ENCODE measurements at regions not wholly inside any gene's neighbourhood (a gene's known extent, or its start where the extent isn't known, plus 50 kb on each side); places are given as distances from the start of the nearest gene placed in this dataset.

DNA sequence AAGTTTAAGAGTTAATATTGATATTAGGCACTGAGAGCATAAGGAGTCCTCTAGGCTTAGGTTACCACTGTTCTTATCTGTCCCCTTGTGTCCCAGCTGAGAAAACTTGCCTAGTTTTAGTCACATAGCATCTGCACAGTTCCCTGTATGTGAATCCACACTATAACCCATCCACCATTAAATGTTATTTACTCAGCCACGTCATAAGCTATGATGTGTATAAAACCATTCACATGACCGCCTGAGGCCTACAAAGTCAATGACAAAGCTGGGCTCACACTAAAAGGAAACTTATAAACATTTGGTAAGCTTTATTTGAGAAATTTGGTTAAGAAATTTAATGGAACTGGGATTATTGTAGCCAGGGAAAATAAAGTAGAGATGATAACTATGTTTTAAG lies 59.2 kb upstream of the TFAP2D start:
- no peak for DNase-seq

DNA sequence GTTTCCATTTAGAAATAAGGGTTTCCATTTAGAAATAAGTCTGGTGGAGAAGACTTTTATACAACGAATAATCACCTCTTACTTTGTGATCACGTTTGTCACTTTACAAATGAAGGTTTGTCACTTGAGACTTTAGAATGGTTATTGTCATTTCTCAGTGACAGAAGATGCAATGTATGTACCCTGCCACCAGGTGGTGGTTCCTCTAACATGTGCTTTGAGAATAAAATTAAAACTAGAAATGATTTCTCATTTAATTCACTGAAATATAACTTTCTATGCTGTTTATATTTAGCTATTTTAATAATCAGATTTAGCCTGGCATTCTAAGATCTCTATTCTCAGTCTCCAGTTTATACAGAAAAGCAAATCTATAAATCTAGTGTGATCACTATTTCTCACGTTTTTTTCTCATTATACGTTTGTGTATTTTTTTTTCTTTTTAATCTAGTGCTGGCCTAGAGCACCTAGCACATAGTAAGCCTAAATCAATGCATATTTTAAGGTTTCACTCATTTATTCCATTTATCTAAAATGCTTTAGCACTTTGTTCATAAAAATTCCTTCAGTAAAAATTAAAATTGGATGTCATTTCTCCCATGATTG lies 57.4 kb upstream of the TFAP2D start:
- DNase-seq, result peak in 1 of 2 donors; percentile 11

DNA sequence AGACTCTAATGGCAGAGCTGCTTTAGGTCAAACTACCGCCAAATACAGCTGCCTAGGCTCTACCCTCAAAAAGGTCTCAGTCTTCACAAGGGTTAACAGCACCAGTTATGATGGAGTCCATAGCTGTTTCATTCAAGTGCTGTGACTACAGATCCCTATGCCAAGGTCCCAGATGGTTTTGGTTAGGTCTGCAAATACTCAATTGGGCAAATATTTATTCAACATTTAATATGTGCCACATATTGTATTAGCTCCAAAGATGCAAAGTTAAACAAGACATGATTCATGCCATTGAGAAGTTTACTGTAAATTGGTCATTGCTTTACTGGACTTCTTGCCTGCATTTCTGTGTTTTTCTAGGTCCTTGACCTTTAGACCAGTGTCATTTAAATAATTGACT lies 55.8 kb upstream of the TFAP2D start:
- no peak for DNase-seq

DNA sequence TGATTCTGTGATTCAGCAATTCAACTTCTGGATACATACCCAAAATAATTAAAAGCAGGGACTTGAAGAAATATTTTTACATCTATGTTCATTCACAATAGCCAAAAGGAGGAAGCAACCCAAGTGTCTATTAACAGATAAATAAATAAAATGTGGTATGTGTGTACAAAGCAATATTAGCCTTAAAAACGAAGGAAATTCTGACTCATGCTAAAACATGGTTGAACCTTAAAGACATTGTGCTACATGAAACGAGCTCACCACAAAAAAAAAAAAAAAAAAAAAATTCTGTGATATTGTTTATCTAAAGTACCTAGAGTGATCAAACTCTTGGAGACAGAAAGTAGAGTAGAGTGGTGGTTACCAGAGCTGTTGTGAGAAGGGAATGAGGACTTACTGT lies 54.8 kb upstream of the TFAP2D start:
- no peak for DNase-seq

DNA sequence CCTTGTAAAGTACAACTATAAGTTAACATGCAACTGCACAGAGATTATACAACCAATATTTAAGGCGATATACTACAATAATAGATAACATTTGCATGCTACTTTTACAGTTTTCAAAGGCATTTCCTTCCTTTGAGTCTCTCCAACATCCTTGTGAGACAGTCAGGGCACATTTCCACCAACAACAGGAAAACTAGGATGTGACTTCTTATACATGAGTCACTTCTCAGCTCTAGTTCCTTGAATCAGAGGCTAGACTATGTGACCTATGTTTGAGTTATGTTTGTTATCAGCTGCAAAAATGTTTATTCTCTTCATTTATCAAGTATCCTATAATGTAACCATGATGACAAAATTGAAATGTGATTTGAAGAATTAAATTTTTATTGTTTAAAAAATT lies 51.7 kb upstream of the TFAP2D start:
- no peak for DNase-seq
